G401 (cell line): ENCODE measurements at regions not wholly inside any gene's neighbourhood (a gene's known extent, or its start where the extent isn't known, plus 50 kb on each side); places are given as distances from the start of the nearest gene placed in this dataset.

Source experiments
- DNase-seq: peaks from one replicate; pipeline ENCODE4 v3.0.0-alpha.2; 2015; ENCODE audit warnings: low spot score
- in situ Hi-C: cut with HindIII; loops from 2 replicates; pipeline ENCODE4 v1.10.0; 2016; ENCODE audit warnings: low sequenced_read_pairs, mixed read lengths

GRCh38 chr14:61847861-61848260, 85.6 kb downstream of the SNAPC1 start:
- no peak for DNase-seq
- in situ Hi-C loops, result no loop called here

DNA sequence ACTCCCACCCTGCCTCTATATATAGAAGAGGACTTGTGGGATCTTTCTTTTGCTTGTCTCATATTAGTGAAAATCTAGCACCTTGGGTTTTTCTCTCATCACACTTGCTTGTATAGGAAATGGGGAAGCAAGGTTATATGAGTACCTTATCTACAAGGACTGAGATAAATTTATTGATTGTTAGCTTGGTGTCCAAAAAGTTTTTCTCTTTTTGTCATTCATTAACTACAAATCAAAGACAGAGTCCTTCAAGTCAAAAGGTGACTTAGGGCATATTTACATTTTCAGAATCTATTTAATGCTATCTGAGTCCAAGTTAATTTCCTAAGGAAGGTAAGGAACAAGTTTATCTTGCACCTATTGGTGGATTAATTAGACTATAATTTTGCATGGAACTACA, 92.7 kb downstream of the SNAPC1 start:
- DNase-seq, result no peak
- in situ Hi-C loops, result no loop called here

DNA sequence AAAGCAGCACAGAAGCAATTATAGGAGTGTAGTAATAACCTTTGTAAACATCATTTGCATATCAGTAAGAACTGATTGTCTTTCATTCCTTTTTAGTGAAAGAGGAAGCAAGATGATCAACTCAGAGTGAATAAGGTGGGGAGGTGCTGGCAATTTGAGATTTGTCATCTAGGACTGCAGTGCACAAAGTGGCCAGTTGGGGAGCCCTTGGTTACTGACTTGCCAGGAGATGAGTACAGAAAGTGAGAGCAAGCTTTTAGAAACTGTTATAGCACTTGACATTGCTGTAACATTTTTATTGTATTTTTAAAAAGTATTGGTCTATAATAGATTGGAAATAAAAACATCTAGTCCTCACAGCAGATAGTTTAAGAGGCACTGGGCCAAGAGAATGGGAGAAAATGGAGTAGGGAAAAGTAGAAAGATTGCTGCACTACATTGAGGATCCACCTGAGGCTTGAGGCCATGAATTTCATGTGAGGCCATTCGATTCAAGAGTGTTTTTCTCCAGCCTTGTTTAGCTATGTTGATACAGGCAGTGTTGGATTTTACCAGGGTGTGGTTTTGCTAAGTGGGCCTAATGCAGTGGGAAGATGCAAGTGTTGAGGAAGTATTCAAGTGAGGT, 98.2 kb downstream of the SNAPC1 start:
- in situ Hi-C loops, result no loop called here
- DNase-seq, result no peak

- in situ Hi-C loops, result no loop called here
- no peak for DNase-seq
Measured at GRCh38 chr14:61861320-61861865, 99.2 kb downstream of the SNAPC1 start.

DNA sequence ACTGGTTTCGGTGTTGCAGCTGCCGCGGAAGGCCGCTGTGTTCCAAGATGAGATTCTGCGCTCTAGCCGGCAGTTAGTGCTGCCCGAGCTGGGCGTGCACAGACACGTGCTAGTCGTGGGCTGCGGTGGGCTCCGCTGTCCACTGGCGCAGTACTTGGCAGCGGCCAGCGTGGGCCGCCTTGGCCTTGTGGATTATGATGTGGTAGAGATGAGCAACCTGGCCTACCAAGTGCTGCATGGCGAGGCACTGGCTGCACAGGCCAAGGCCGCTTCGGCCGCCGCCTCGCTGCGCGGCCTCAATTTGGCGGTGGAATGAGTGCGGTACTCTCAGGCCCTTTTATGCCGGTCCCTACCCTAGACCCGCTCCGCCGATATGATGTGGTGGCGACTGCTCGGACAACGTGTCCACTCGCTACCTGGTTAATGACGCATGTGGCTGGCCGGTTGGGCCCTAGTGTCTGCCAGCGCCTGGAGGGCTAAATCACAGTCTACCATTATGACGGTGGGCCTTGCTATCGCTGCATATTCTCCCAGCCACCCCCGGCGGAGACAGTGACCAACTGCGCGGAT, 102.2 kb downstream of the SNAPC1 start:
- DNase-seq, result no peak
- in situ Hi-C loops, result no loop called here

GRCh38 chr14:61866932-61867920, 105.0 kb downstream of the SNAPC1 start:
- in situ Hi-C loops, result no loop called here
- no peak for DNase-seq

GRCh38 chr14:61868846-61869245, 106.6 kb downstream of the SNAPC1 start:
- DNase-seq, result no peak
- in situ Hi-C loops, result no loop called here

- DNase-seq, result no peak
- in situ Hi-C loops, result no loop called here
Measured at GRCh38 chr14:61870163-61870562, 107.9 kb downstream of the SNAPC1 start.

DNA sequence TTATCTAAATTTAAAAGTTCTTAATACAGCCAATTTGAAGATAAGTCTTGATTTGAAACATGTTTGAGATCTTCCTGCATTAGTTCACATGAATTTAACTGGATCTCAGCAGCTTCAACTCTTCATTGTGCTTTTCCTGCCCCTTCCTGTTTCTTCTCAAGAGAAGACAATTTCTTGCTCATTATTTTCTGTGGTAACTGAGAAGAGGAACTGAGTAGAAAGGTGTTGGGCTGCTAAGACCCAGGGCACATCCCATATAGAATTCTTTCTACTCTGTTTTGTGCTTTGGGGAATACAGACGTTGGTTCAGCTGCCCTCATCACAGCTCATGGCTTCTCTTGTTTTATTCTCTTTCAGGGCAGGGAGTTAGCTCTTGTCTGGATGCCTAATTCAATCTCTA, 110.2 kb downstream of the SNAPC1 start:
- in situ Hi-C loops, result no loop called here

GRCh38 chr14:61875483-61875882, 113.3 kb downstream of the SNAPC1 start:
- in situ Hi-C loops, result no loop called here

More for the DNA sequence above, 110.2 kb downstream of the SNAPC1 start:
- DNase-seq, result no peak

DNA sequence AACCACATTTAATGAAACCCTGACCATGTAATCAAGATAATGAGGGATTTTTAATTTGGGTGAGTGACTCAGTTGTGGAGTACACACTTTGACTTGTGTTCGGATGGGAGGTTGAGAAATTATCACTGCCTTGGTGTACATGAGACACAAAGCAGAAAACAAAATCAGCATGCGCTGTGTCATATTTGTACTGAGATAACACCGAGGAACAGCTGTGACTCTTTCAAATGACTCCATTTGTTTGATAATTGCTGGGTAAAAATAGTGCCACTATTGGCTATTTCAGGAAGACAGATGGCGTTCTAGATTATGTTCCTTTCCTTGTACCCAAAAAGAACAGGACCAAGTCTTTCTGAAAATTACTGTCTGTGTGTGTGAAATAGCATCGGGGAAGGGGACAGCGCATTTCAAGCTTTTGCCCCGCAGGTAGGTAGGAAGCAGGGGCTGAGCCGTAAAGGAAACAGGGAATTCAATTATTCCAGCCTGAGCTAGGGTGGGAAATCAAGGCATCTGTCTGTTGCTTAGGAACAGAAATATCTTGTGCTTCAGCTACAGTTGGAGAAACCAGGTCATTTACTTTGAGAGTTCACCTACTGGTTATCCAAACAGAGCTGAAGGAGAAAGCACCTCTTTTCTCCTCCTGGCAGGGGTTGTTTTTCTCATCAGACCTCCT, 114.3 kb downstream of the SNAPC1 start:
- in situ Hi-C loops, result no loop called here
- peak; percentile 97 for DNase-seq

More at GRCh38 chr14:61875483-61875882, 113.3 kb downstream of the SNAPC1 start:
- DNase-seq, result peak; percentile 98

DNA sequence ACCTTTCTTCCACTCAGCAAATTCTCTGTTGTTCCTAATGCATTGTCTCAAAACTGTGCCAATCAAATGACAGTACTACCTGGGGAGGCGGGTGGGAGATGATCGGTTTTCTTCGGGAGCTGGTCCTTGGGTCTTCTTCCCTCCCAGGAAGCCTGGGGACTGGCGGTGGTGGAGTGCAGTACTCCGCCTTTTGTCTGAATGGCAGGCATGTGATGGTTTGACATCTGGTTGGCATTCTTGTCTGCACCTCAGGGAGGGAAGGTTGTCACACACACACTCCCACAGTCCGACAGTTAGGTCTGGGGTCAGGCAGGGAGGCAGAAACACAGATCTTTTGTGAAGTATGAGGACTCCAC, 114.8 kb downstream of the SNAPC1 start:
- no peak for DNase-seq
- in situ Hi-C loops, result no loop called here

DNA sequence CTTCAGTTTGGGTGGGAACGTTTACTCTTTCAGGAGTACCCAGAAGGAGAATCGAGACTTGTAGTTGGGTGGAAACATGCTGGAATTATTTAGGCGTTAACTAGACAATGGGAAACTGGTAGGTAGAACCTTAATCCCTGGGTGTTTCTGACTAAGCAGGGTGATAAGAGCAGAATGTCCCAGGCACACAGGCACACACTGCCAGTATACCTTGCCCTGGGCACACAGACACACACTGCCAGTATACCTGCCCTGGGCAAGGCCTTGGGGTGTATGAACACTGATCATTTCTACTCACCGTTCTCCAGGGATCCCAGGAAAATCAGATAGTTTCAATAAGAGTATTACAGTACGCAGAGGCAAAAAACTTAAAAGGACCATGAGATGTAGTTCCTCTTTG, 115.5 kb downstream of the SNAPC1 start:
- DNase-seq, result peak; percentile 16
- in situ Hi-C loops, result no loop called here

DNA sequence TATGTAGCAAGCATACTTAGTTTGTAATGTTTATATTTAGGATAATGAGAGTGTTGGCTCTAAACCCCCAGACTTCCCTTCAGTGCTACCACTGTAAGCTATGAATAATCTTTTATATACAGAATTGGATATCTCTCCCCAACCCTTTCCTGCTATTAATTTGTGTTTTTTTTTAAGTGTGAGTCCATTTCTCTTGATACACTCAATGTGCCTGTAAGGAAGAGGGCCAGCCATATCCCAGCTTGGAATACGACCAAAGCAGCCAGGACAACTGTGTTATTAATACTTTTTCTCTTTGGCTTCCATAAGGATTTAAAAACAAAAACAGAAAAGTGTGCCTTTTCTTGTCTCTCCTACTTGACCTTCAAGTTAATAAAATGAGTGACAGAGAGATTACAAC, 116.7 kb downstream of the SNAPC1 start:
- in situ Hi-C loops, result no loop called here
- DNase-seq, result no peak

DNA sequence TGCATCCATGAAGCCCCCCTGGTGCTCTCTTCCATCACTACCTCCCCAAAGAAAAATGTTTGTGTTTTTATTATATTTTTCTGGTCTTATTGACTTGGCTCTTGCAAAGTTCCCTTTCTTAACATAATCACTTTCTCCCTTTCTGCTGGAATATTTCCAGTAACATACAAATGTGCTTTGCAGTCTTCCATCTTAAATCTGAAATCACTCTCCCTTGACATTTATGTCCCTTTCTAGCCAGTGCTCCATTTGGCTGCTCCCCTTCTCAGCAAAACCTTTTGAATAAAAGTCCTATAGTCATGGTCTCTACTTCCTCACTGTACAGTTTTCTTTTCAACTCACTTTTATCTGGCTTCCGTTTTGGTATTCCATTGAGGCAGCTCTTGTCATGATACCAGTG, 118.8 kb downstream of the SNAPC1 start:
- DNase-seq, result no peak
- in situ Hi-C loops, result no loop called here

DNA sequence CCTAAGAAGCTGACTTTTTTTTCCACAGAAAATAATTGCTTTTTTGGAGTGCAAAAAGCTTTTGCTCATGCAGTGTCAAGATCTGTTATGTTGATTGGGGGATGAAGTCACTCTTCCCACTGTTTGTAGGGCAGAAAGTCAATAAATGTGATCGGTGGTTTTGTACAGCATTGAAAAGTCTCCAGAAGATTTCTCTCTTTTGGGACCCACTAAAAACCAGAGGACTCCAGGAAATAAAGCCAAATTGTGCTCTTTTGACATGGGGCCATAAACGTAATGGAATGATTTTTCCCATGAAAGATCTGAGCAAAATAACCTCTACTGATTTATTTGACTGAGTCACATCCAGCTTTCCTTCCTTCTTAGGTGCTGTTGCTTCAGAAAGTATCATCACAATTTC, 122.5 kb downstream of the SNAPC1 start:
- in situ Hi-C loops, result no loop called here
- DNase-seq, result no peak

DNA sequence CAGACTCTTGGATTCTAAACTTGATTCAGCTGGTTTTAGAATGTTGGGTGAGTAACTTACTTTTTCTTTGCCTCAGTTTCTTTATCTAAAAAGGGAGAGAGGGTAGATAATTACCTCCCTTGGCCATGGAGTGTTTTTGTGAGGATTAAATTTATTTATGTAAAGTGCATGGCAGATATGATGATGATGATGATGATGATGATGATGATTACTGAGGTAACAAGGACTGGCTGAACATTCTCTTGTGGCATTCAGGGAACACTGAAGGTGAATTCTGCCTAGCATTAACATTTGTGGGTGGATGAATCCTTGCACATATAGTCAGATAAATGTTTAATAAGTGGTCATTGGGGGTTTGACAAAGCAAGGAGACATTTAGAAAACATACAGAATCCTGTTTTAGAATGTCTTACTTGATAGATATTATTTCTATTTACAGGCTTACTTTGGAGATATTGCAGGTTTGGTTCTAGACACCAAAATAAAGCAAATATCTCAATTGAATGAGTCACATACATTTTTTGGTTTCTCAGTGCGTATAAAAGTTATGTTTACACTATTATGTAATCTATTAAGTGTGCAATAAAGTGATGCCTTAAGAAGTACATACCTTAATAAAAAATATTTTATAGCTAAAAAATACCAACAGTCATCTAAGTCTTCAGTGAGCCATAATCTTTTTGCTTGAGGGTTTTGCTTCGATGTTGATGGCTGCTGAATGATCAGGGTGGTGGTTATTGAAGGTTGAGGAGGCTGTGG, 123.2 kb downstream of the SNAPC1 start:
- in situ Hi-C loops, result no loop called here
- no peak for DNase-seq

GRCh38 chr14:61887628-61888027, 125.4 kb downstream of the SNAPC1 start:
- in situ Hi-C loops, result no loop called here
- DNase-seq, result no peak

DNA sequence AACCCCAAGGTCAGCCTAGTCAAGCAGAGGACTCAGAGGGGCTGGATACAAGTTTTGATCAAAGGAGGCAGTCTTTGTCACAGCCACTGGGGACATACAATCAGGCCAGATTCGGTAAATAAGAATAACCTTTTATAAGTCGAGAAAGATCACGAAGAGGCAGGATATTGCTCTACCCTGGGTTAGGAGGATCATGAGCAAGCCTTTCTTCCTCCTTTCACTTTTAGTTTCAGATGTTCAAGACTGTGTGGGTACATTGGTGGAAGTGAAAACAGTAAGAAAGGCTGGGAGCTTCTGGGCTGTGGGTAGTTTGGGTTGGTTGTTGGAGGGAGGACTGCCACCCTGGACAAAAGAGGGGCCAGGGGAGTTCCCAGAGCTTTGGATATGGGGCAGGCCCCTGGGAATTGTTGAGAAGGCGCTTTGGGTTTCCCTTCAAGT, 127.7 kb downstream of the SNAPC1 start:
- no peak for DNase-seq
- in situ Hi-C loops, result no loop called here
